GM23338 (cell line): ENCODE measurements at regions not wholly inside any gene's neighbourhood (a gene's known extent, or its start where the extent isn't known, plus 50 kb on each side); places are given as distances from the start of the nearest gene placed in this dataset.

Experiments
- CREB1 ChIP-seq: fragments of 250-450 bp; sonication (Bioruptor Pico); IDR thresholded peaks from 2 replicates; pipeline ENCODE4 v1.5.0; 2020; ENCODE audit warnings: low read depth, mild to moderate bottlenecking, moderate library complexity
- CTCF ChIP-seq, 2 experiments: fragments of 200-600 bp in 1 of 2; sonication (generic) in 1 of 2; conservative IDR thresholded peaks; 2 replicates each; pipeline versions ENCODE4 v1.5.1 to v1.6.1; 2016 to 2017; ENCODE audit warnings: antibody characterized with exemption in 2 of 2, low read depth in 2 of 2, mild to moderate bottlenecking in 2 of 2, moderate library complexity in 1 of 2
- EZH2 ChIP-seq: fragments of 200-600 bp; sonication (generic); IDR thresholded peaks from one replicate; pipeline ENCODE4 v1.8.0; 2017; ENCODE audit warnings: antibody characterized with exemption, mild to moderate bottlenecking, low read depth; ENCODE audit not compliant: unreplicated experiment
- EZH2phosphoT487 ChIP-seq: fragments of 200-600 bp; sonication (generic); IDR thresholded peaks from one replicate; pipeline ENCODE4 v1.8.1; 2018; ENCODE audit warnings: antibody characterized with exemption; ENCODE audit not compliant: unreplicated experiment
- JUNB ChIP-seq: IDR thresholded peaks from one replicate; pipeline ENCODE4 v1.6.1; 2016; ENCODE audit warnings: antibody characterized with exemption; ENCODE audit not compliant: unreplicated experiment
- POLR2AphosphoS5 ChIP-seq: IDR thresholded peaks from 2 replicates; pipeline ENCODE4 v1.6.1; 2016; ENCODE audit warnings: antibody characterized with exemption, low read depth
- STAT1 ChIP-seq: IDR thresholded peaks from one replicate; pipeline ENCODE4 v1.6.1; 2016; ENCODE audit warnings: antibody characterized with exemption; ENCODE audit not compliant: unreplicated experiment
- ZNF114 ChIP-seq: fragments of 250-450 bp; sonication (Bioruptor Pico); IDR thresholded peaks from 2 replicates; pipeline ENCODE4 v1.5.0; 2020; ENCODE audit warnings: mild to moderate bottlenecking, moderate library complexity
- TF ChIP-seq, protein P1 (sequence below): IDR thresholded peaks from 2 replicates; pipeline ENCODE4 v1.6.1; 2016; ENCODE audit warnings: antibody characterized with exemption

- TF ChIP-seq CTCF (conservative IDR thresholded peaks at IDR 0.05; ENCODE audit: low read depth in 2 of 2) (no peak), POLR2AphosphoS5 (no peak), EZH2phosphoT487 (no peak), EZH2 (no peak), JUNB (no peak), STAT1 (no peak), ZNF114 (CRISPR knock-in tag) (no peak), CREB1 (CRISPR knock-in tag) (no peak)
- TF ChIP-seq, protein P1, sequence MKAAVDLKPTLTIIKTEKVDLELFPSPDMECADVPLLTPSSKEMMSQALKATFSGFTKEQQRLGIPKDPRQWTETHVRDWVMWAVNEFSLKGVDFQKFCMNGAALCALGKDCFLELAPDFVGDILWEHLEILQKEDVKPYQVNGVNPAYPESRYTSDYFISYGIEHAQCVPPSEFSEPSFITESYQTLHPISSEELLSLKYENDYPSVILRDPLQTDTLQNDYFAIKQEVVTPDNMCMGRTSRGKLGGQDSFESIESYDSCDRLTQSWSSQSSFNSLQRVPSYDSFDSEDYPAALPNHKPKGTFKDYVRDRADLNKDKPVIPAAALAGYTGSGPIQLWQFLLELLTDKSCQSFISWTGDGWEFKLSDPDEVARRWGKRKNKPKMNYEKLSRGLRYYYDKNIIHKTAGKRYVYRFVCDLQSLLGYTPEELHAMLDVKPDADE = no peak
Observed at GRCh38 chr10:133034092-133034491, 53.6 kb upstream of the ADGRA1 start.
